Coronary artery (tissue), 2 donors: ENCODE measurements at regions not wholly inside any gene's neighbourhood (a gene's known extent, or its start where the extent isn't known, plus 50 kb on each side); places are given as distances from the start of the nearest gene placed in this dataset.

Experiments used
- DNase-seq: peaks from one replicate; pipeline ENCODE4 v3.0.0-alpha.2; 2017; ENCODE audit warnings: low spot score
- H3K27ac ChIP-seq, 2 donors: fragments of 200-600 bp; sonication (generic); one replicate each; pipeline ENCODE4 v1.5.1; 2016 to 2019
- H3K4me3 ChIP-seq: fragments of 200-600 bp; sonication (generic); 2 replicates; pipeline ENCODE4 v1.5.1; 2016; ENCODE audit warnings: mild to moderate bottlenecking, moderate library complexity
- CTCF ChIP-seq: fragments of 200-600 bp; sonication (generic); IDR thresholded peaks from one replicate; pipeline ENCODE4 v1.5.1; 2019; ENCODE audit warnings: antibody characterized with exemption

- no peak overlapping the region for H3K27ac ChIP-seq
- no peak for TF ChIP-seq CTCF
- no peak overlapping the region for H3K4me3 ChIP-seq
- DNase-seq, result no peak
These were observed 288.4 kb upstream of the COX7C start for GRCh38 chr5:86329318-86329717.

- no peak for TF ChIP-seq CTCF
- H3K4me3 ChIP-seq, result no peak overlapping the region
- DNase-seq, result no peak
- H3K27ac ChIP-seq, result no peak overlapping the region
These were observed 287.0 kb upstream of the COX7C start for GRCh38 chr5:86330736-86331135.

GRCh38 chr5:86332851-86333250 lies 284.9 kb upstream of the COX7C start:
- TF ChIP-seq CTCF, result no peak
- Histone ChIP-seq H3K4me3 (no peak overlapping the region), H3K27ac (no peak overlapping the region)
- DNase-seq, result no peak

- no peak overlapping the region for H3K27ac ChIP-seq
- no peak for TF ChIP-seq CTCF
- no peak for DNase-seq
- no peak overlapping the region for H3K4me3 ChIP-seq
These were observed 279.9 kb upstream of the COX7C start for GRCh38 chr5:86337667-86338460.

GRCh38 chr5:86354664-86355063 lies 263.1 kb upstream of the COX7C start:
- DNase-seq, result no peak
- TF ChIP-seq CTCF, result no peak
- Histone ChIP-seq H3K27ac (no peak overlapping the region), H3K4me3 (no peak overlapping the region)

- no peak for TF ChIP-seq CTCF
- DNase-seq, result no peak
- H3K4me3 ChIP-seq, result no peak overlapping the region
- no peak overlapping the region for H3K27ac ChIP-seq
These were observed 256.9 kb upstream of the COX7C start for GRCh38 chr5:86360801-86361200.

GRCh38 chr5:86371061-86371460 lies 246.7 kb upstream of the COX7C start:
- no peak for DNase-seq
- TF ChIP-seq CTCF, result no peak
- no peak overlapping the region for H3K27ac ChIP-seq
- H3K4me3 ChIP-seq, result no peak overlapping the region
